ENCODE measurements at regions not wholly inside any gene's neighbourhood (a gene's known extent, or its start where the extent isn't known, plus 50 kb on each side); places are given as distances from the start of the nearest gene placed in this dataset.

- no peaks in the 10 kb centered on the region for H3K4me1 ChIP-seq (ENCODE audit: control insufficient read depth, low read depth, low read length)
Observed at GRCh38 chr2:150618245-150618895, 130.9 kb upstream of the RND3 start.

GRCh38 chr2:150617351-150617978, 130.0 kb upstream of the RND3 start:
- no peaks in the 10 kb centered on the region for H3K4me1 ChIP-seq (ENCODE audit: control insufficient read depth, low read depth, low read length)
- no peaks in the 10 kb centered on the region for H3K36me3 ChIP-seq (ENCODE audit: control insufficient read depth, low read depth, low read length)
- H3K9ac ChIP-seq (ENCODE audit: low read length) = no peak overlapping the region
- H3K4me3 ChIP-seq (ENCODE audit: low read length) = no peak overlapping the region
- H3K27me3 ChIP-seq (ENCODE audit: control insufficient read depth, insufficient read depth, low read length) = no peaks in the 10 kb centered on the region
- H3K27ac ChIP-seq (ENCODE audit: low read length) = no peak overlapping the region
- H3K9me3 ChIP-seq (ENCODE audit: control insufficient read depth, low read depth, low read length) = no peaks in the 10 kb centered on the region

More at GRCh38 chr2:150618245-150618895, 130.9 kb upstream of the RND3 start:
- H3K27me3 ChIP-seq (ENCODE audit: control insufficient read depth, insufficient read depth, low read length) = no peaks in the 10 kb centered on the region
- no peaks in the 10 kb centered on the region for H3K36me3 ChIP-seq (ENCODE audit: control insufficient read depth, low read depth, low read length)
- no peak overlapping the region for H3K27ac ChIP-seq (ENCODE audit: low read length)
- no peak overlapping the region for H3K4me3 ChIP-seq (ENCODE audit: low read length)
- no peaks in the 10 kb centered on the region for H3K9me3 ChIP-seq (ENCODE audit: control insufficient read depth, low read depth, low read length)
- no peak overlapping the region for H3K9ac ChIP-seq (ENCODE audit: low read length)

- H3K9ac ChIP-seq (ENCODE audit: low read length) = no peak overlapping the region
Observed at GRCh38 chr2:150612957-150613710, 125.7 kb upstream of the RND3 start.

GRCh38 chr2:150610670-150611279, 123.3 kb upstream of the RND3 start:
- no peaks in the 10 kb centered on the region for H3K36me3 ChIP-seq (ENCODE audit: control insufficient read depth, low read depth, low read length)
- H3K4me1 ChIP-seq (ENCODE audit: control insufficient read depth, low read depth, low read length) = peaks cover 6% of the 10 kb centered on the region
- H3K27ac ChIP-seq (ENCODE audit: low read length) = no peak overlapping the region
- H3K4me3 ChIP-seq (ENCODE audit: low read length) = no peak overlapping the region
- no peaks in the 10 kb centered on the region for H3K9me3 ChIP-seq (ENCODE audit: control insufficient read depth, low read depth, low read length)
- no peak overlapping the region for H3K9ac ChIP-seq (ENCODE audit: low read length)
- no peaks in the 10 kb centered on the region for H3K27me3 ChIP-seq (ENCODE audit: control insufficient read depth, insufficient read depth, low read length)

More at GRCh38 chr2:150612957-150613710, 125.7 kb upstream of the RND3 start:
- H3K36me3 ChIP-seq (ENCODE audit: control insufficient read depth, low read depth, low read length) = no peaks in the 10 kb centered on the region
- no peaks in the 10 kb centered on the region for H3K27me3 ChIP-seq (ENCODE audit: control insufficient read depth, insufficient read depth, low read length)
- H3K4me3 ChIP-seq (ENCODE audit: low read length) = no peak overlapping the region
- no peaks in the 10 kb centered on the region for H3K4me1 ChIP-seq (ENCODE audit: control insufficient read depth, low read depth, low read length)
- no peak overlapping the region for H3K27ac ChIP-seq (ENCODE audit: low read length)
- no peaks in the 10 kb centered on the region for H3K9me3 ChIP-seq (ENCODE audit: control insufficient read depth, low read depth, low read length)

GRCh38 chr2:150609831-150610582, 122.5 kb upstream of the RND3 start:
- H3K9ac ChIP-seq (ENCODE audit: low read length) = no peak overlapping the region
- H3K27me3 ChIP-seq (ENCODE audit: control insufficient read depth, insufficient read depth, low read length) = no peaks in the 10 kb centered on the region
- H3K9me3 ChIP-seq (ENCODE audit: control insufficient read depth, low read depth, low read length) = no peaks in the 10 kb centered on the region
- peaks cover 6% of the 10 kb centered on the region for H3K4me1 ChIP-seq (ENCODE audit: control insufficient read depth, low read depth, low read length)
- H3K36me3 ChIP-seq (ENCODE audit: control insufficient read depth, low read depth, low read length) = no peaks in the 10 kb centered on the region
- no peak overlapping the region for H3K4me3 ChIP-seq (ENCODE audit: low read length)
- H3K27ac ChIP-seq (ENCODE audit: low read length) = no peak overlapping the region

- H3K4me1 ChIP-seq (ENCODE audit: control insufficient read depth, low read depth, low read length) = peaks cover 6% of the 10 kb centered on the region
- no peaks in the 10 kb centered on the region for H3K9me3 ChIP-seq (ENCODE audit: control insufficient read depth, low read depth, low read length)
- H3K27me3 ChIP-seq (ENCODE audit: control insufficient read depth, insufficient read depth, low read length) = no peaks in the 10 kb centered on the region
- H3K4me3 ChIP-seq (ENCODE audit: low read length) = no peak overlapping the region
- H3K36me3 ChIP-seq (ENCODE audit: control insufficient read depth, low read depth, low read length) = no peaks in the 10 kb centered on the region
- H3K27ac ChIP-seq (ENCODE audit: low read length) = no peak overlapping the region
- no peak overlapping the region for H3K9ac ChIP-seq (ENCODE audit: low read length)
Observed at GRCh38 chr2:150608341-150608740, 120.9 kb upstream of the RND3 start.

- Histone ChIP-seq H3K36me3 (ENCODE audit: control insufficient read depth, low read depth, low read length) (no peaks in the 10 kb centered on the region), H3K27me3 (ENCODE audit: control insufficient read depth, insufficient read depth, low read length) (no peaks in the 10 kb centered on the region), H3K9me3 (ENCODE audit: control insufficient read depth, low read depth, low read length) (no peaks in the 10 kb centered on the region), H3K4me1 (ENCODE audit: control insufficient read depth, low read depth, low read length) (peaks cover 6% of the 10 kb centered on the region), H3K4me3 (ENCODE audit: low read length) (no peak overlapping the region), H3K27ac (ENCODE audit: low read length) (no peak overlapping the region), H3K9ac (ENCODE audit: low read length) (no peak overlapping the region)
Observed at GRCh38 chr2:150607390-150607811, 119.9 kb upstream of the RND3 start.

- H3K27me3 ChIP-seq (ENCODE audit: control insufficient read depth, insufficient read depth, low read length) = no peaks in the 10 kb centered on the region
- no peak overlapping the region for H3K4me3 ChIP-seq (ENCODE audit: low read length)
- H3K27ac ChIP-seq (ENCODE audit: low read length) = no peak overlapping the region
- peaks cover 6% of the 10 kb centered on the region for H3K4me1 ChIP-seq (ENCODE audit: control insufficient read depth, low read depth, low read length)
- H3K36me3 ChIP-seq (ENCODE audit: control insufficient read depth, low read depth, low read length) = no peaks in the 10 kb centered on the region
- H3K9me3 ChIP-seq (ENCODE audit: control insufficient read depth, low read depth, low read length) = no peaks in the 10 kb centered on the region
- H3K9ac ChIP-seq (ENCODE audit: low read length) = no peak overlapping the region
Observed at GRCh38 chr2:150606380-150607060, 119.1 kb upstream of the RND3 start.

GRCh38 chr2:150605664-150606063, 118.2 kb upstream of the RND3 start:
- no peak overlapping the region for H3K4me3 ChIP-seq (ENCODE audit: low read length)
- H3K27me3 ChIP-seq (ENCODE audit: control insufficient read depth, insufficient read depth, low read length) = no peaks in the 10 kb centered on the region
- no peak overlapping the region for H3K9ac ChIP-seq (ENCODE audit: low read length)
- H3K4me1 ChIP-seq (ENCODE audit: control insufficient read depth, low read depth, low read length) = peaks cover 6% of the 10 kb centered on the region
- no peaks in the 10 kb centered on the region for H3K9me3 ChIP-seq (ENCODE audit: control insufficient read depth, low read depth, low read length)
- H3K27ac ChIP-seq (ENCODE audit: low read length) = no peak overlapping the region
- H3K36me3 ChIP-seq (ENCODE audit: control insufficient read depth, low read depth, low read length) = no peaks in the 10 kb centered on the region

- Histone ChIP-seq H3K4me3 (ENCODE audit: low read length) (no peak overlapping the region), H3K4me1 (ENCODE audit: control insufficient read depth, low read depth, low read length) (no peaks in the 10 kb centered on the region), H3K9ac (ENCODE audit: low read length) (no peak overlapping the region), H3K36me3 (ENCODE audit: control insufficient read depth, low read depth, low read length) (no peaks in the 10 kb centered on the region), H3K27ac (ENCODE audit: low read length) (no peak overlapping the region), H3K9me3 (ENCODE audit: control insufficient read depth, low read depth, low read length) (no peaks in the 10 kb centered on the region), H3K27me3 (ENCODE audit: control insufficient read depth, insufficient read depth, low read length) (no peaks in the 10 kb centered on the region)
Observed at GRCh38 chr2:150601280-150602038, 114.0 kb upstream of the RND3 start.
